Peyer's patch (tissue), 4 donors: ENCODE measurements at regions not wholly inside any gene's neighbourhood (a gene's known extent, or its start where the extent isn't known, plus 50 kb on each side); places are given as distances from the start of the nearest gene placed in this dataset.
"Not testable (repeated sequence)": the region's sequence is repeated elsewhere in the genome, so short reads cannot be mapped to it uniquely, and the experiment has no call there.

Source experiments
- POLR2A ChIP-seq, 2 donors: fragments of 450-650 bp; IDR thresholded peaks; one replicate each; pipeline ENCODE4 v1.5.1; 2017; ENCODE audit warnings: antibody characterized with exemption in 2 of 2, mild to moderate bottlenecking in 2 of 2, moderate library complexity in 2 of 2
- TF ChIP-seq, protein P1 (sequence below), 6 experiments: fragments of 450-650 bp in 4 of 6; fragments of 200-600 bp in 2 of 6; sonication (generic) in 1 of 6; IDR thresholded peaks; one replicate each; pipeline ENCODE4 v1.5.1; 2017 to 2019; ENCODE audit warnings: antibody characterized with exemption in 6 of 6, mild to moderate bottlenecking in 3 of 6, moderate library complexity in 1 of 6

- TF ChIP-seq, protein P1, sequence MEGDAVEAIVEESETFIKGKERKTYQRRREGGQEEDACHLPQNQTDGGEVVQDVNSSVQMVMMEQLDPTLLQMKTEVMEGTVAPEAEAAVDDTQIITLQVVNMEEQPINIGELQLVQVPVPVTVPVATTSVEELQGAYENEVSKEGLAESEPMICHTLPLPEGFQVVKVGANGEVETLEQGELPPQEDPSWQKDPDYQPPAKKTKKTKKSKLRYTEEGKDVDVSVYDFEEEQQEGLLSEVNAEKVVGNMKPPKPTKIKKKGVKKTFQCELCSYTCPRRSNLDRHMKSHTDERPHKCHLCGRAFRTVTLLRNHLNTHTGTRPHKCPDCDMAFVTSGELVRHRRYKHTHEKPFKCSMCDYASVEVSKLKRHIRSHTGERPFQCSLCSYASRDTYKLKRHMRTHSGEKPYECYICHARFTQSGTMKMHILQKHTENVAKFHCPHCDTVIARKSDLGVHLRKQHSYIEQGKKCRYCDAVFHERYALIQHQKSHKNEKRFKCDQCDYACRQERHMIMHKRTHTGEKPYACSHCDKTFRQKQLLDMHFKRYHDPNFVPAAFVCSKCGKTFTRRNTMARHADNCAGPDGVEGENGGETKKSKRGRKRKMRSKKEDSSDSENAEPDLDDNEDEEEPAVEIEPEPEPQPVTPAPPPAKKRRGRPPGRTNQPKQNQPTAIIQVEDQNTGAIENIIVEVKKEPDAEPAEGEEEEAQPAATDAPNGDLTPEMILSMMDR (IDR thresholded peaks at IDR 0.05): not testable (repeated sequence)
- not testable (repeated sequence) for TF ChIP-seq POLR2A (IDR thresholded peaks at IDR 0.05)
These were observed 1565.3 kb downstream of the HACE1 start for GRCh38 chr6:103294376-103294775.
